Mesendoderm (in vitro differentiated cells): ENCODE measurements at regions not wholly inside any gene's neighbourhood (a gene's known extent, or its start where the extent isn't known, plus 50 kb on each side); places are given as distances from the start of the nearest gene placed in this dataset.

Experiments
- DNase-seq: peaks from one replicate; pipeline ENCODE4 v3.0.0; 2013
- H2AK5ac ChIP-seq: 2 replicates; pipeline ENCODE4 v1.6.1; 2013; ENCODE audit warnings: low read length, inconsistent platforms
- H2BK120ac ChIP-seq: 2 replicates; pipeline ENCODE4 v1.6.1; 2013; ENCODE audit warnings: low read depth, mild to moderate bottlenecking, low read length, moderate library complexity, mixed read lengths
- H2BK15ac ChIP-seq: replicated peaks from 2 replicates; pipeline ENCODE4 v1.6.1; 2013; ENCODE audit warnings: low read depth, mild to moderate bottlenecking, moderate library complexity
- H2BK5ac ChIP-seq: 2 replicates; pipeline ENCODE4 v1.6.1; 2013; ENCODE audit warnings: low read length, inconsistent platforms
- H3K18ac ChIP-seq: 2 replicates; pipeline ENCODE4 v1.6.1; 2013; ENCODE audit warnings: mild to moderate bottlenecking, low read length, mixed read lengths
- H3K23ac ChIP-seq: one replicate; pipeline ENCODE4 v1.6.1; 2013; ENCODE audit warnings: low read length
- H3K27ac ChIP-seq: 2 replicates; pipeline ENCODE4 v1.5.1; 2013; ENCODE audit warnings: low read depth, mild to moderate bottlenecking, inconsistent platforms, low read length, moderate library complexity
- H3K27me3 ChIP-seq: 2 replicates; pipeline ENCODE4 v1.6.1; 2013; ENCODE audit warnings: low read length, control low read depth, mild to moderate bottlenecking, inconsistent platforms; ENCODE audit not compliant: insufficient read depth, poor library complexity
- H3K36me3 ChIP-seq: 2 replicates; pipeline ENCODE4 v1.6.1; 2013; ENCODE audit warnings: low read length, inconsistent platforms; ENCODE audit not compliant: control insufficient read depth, insufficient read depth
- H3K4ac ChIP-seq: one replicate; pipeline ENCODE4 v1.6.1; 2013; ENCODE audit warnings: low read depth, mild to moderate bottlenecking, low read length, moderate library complexity
- H3K4me1 ChIP-seq: 2 replicates; pipeline ENCODE4 v1.6.1; 2013; ENCODE audit warnings: low read depth, low read length, inconsistent platforms; ENCODE audit not compliant: control insufficient read depth
- H3K4me2 ChIP-seq: 2 replicates; pipeline ENCODE4 v1.6.1; 2013; ENCODE audit warnings: low read length
- H3K4me3 ChIP-seq: 2 replicates; pipeline ENCODE4 v1.5.1; 2013; ENCODE audit warnings: mild to moderate bottlenecking, low read length
- H3K56ac ChIP-seq: one replicate; pipeline ENCODE4 v1.6.1; 2013; ENCODE audit warnings: low read length
- H3K79me1 ChIP-seq: 2 replicates; pipeline ENCODE4 v1.6.1; 2013; ENCODE audit warnings: low read length, inconsistent platforms
- H3K79me2 ChIP-seq: 2 replicates; pipeline ENCODE4 v1.6.1; 2013; ENCODE audit warnings: mild to moderate bottlenecking, low read length; ENCODE audit not compliant: control insufficient read depth, insufficient read depth
- H3K9ac ChIP-seq: 2 replicates; pipeline ENCODE4 v1.6.1; 2013; ENCODE audit warnings: low read length, inconsistent platforms
- H4K5ac ChIP-seq: one replicate; pipeline ENCODE4 v1.6.1; 2013; ENCODE audit warnings: low read length
- H4K8ac ChIP-seq: one replicate; pipeline ENCODE4 v1.6.1; 2013; ENCODE audit warnings: low read depth, mild to moderate bottlenecking, control low read depth, low read length, moderate library complexity
- WGBS: extraction: QIAGEN DNeasy Blood & Tissue Kit; methylation state at CpG from one replicate; pipeline ENCODE4 v1.1.7; 2013; ENCODE audit warnings: low lambda C conversion rate, missing lambda C conversion rate; ENCODE audit not compliant: insufficient coverage; ENCODE audit errors: extremely low coverage; 5-methylcytosine and 5-hydroxymethylcytosine counted together

DNA sequence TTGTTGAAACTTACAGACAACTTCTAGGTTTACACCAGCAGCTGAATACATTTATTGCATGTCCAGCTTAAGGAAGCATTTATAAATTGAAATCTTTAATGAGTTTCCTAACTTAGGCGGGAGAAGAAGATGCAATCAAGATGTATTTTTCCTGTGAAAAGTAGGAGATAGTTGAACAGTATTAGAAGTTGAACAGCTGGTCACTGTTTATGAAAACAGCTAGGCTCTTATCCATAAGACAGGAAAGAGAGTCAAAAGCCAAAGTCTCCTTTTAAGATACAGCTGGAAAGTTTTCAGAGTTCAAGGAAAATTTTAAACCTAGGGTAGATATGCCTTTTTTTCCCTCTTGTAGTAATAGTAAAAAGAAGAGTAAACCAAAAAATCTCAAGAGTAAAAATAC lies 236.1 kb upstream of the FERD3L start:
- no peak overlapping the region for H3K4ac ChIP-seq
- no peak overlapping the region for H2BK15ac ChIP-seq
- H2AK5ac ChIP-seq, result no peak overlapping the region
- WGBS, result no CpG with 5 or more reads among the region's 1 CpG
- no peak overlapping the region for H3K23ac ChIP-seq
- H3K4me3 ChIP-seq, result no peak overlapping the region
- no peak for DNase-seq
- H3K79me2 ChIP-seq, result no peaks in the 10 kb centered on the region
- H3K79me1 ChIP-seq, result no peaks in the 10 kb centered on the region
- H3K4me2 ChIP-seq, result no peak overlapping the region
- no peak overlapping the region for H3K27ac ChIP-seq
- H3K36me3 ChIP-seq, result no peaks in the 10 kb centered on the region
- H2BK5ac ChIP-seq, result no peak overlapping the region
- H3K27me3 ChIP-seq, result no peaks in the 10 kb centered on the region
- H3K4me1 ChIP-seq, result no peaks in the 10 kb centered on the region
- no peak overlapping the region for H3K9ac ChIP-seq
- H4K8ac ChIP-seq, result no peak overlapping the region
- no peak overlapping the region for H2BK120ac ChIP-seq
- H4K5ac ChIP-seq, result no peak overlapping the region
- no peak overlapping the region for H3K18ac ChIP-seq
- H3K56ac ChIP-seq, result no peak overlapping the region

DNA sequence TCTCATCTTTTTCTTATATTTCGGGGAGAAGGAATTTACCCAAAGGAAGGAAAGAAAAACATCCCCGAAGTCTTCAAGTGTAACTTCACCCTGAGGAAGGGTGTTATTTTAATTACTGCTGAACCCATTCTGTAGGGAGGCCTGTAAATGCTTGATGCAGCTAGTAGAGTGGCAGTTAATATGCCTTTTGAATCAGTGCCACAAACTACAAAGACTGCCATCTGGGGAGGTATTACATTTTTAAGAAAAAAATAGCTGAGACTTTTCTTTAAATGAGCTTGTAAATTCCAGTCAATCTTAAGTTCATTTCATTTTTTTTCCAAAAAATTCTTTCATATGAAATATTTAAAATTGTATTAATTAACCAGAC lies 233.1 kb upstream of the FERD3L start:
- Histone ChIP-seq H4K8ac (no peak overlapping the region), H3K27ac (no peak overlapping the region), H3K79me2 (no peaks in the 10 kb centered on the region), H4K5ac (no peak overlapping the region), H2AK5ac (no peak overlapping the region), H3K4ac (no peak overlapping the region), H3K9ac (no peak overlapping the region), H3K4me1 (no peaks in the 10 kb centered on the region), H3K56ac (no peak overlapping the region), H2BK15ac (no peak overlapping the region), H3K18ac (no peak overlapping the region), H3K79me1 (no peaks in the 10 kb centered on the region), H2BK120ac (no peak overlapping the region), H3K36me3 (no peaks in the 10 kb centered on the region), H3K4me3 (no peak overlapping the region), H3K27me3 (no peaks in the 10 kb centered on the region), H3K4me2 (no peak overlapping the region), H2BK5ac (no peak overlapping the region), H3K23ac (no peak overlapping the region)
- DNase-seq, result no peak
- no CpG with 5 or more reads among the region's 2 CpGs for WGBS

DNA sequence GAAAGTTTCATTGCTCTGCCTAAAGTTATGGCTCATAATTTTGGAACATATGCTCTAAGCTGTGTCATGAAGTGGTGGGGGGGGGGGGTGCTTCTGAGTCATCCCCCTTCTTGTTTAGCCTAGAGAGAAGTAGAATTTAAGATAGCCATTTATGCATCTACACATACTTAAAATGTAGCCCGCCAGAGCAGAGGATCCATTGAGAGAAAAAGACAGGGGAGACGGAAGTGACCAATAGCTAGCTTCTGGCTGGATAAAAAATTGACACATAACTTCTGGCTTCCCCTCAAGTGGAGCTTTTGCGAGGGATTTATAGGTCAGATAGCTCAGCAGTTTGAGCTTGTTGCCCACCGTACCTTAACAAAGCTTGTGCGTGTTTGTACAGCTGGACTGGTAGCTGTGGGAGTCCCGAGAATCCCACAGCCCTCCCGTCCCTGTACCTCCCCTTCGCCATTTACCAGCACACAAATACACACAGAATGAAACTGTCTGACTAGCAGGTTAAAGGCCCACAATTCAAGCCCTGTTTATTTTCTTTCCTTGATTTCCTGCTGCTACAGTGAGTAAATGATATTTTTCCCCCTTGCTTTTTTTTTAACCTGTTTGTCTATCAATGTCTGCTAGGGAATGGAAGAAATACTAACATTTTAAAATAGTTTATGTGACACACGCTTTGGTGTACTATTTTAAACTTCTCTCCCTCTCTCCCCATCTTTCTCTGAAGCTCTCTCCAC lies 232.6 kb upstream of the FERD3L start:
- Histone ChIP-seq H4K8ac (no peak overlapping the region), H3K27ac (no peak overlapping the region), H2BK120ac (no peak overlapping the region), H2BK5ac (no peak overlapping the region), H4K5ac (no peak overlapping the region), H3K36me3 (no peaks in the 10 kb centered on the region), H3K4ac (no peak overlapping the region), H3K79me2 (no peaks in the 10 kb centered on the region), H3K18ac (no peak overlapping the region), H3K4me3 (no peak overlapping the region), H3K56ac (no peak overlapping the region), H3K27me3 (no peaks in the 10 kb centered on the region), H3K23ac (no peak overlapping the region), H3K4me2 (no peak overlapping the region), H2AK5ac (no peak overlapping the region), H3K4me1 (no peaks in the 10 kb centered on the region), H3K9ac (no peak overlapping the region), H2BK15ac (no peak overlapping the region), H3K79me1 (no peaks in the 10 kb centered on the region)
- DNase-seq, result no peak
- no CpG with 5 or more reads among the region's 9 CpGs for WGBS

DNA sequence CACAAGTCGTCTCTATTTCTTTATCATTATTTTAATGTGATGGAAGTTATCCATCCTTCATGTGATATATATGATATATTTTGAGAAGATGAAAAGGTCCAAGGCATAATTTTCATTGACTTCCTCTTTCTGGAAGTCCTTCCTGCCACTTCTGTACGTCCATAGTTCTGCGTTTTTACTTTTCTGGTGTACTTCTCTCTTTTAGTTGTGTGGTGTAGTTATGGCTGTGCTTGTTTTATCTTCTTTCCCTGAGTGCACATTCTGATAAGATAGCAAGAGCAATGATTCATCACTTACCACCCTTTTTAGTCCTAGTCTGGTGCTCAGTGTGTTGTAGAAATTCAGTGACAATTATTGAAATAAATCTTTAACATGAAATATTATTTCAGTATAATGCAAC lies 231.3 kb upstream of the FERD3L start:
- no peaks in the 10 kb centered on the region for H3K79me2 ChIP-seq
- no CpG with 5 or more reads among the region's 3 CpGs for WGBS
- H3K36me3 ChIP-seq, result no peaks in the 10 kb centered on the region
- H2BK5ac ChIP-seq, result no peak overlapping the region
- no peak for DNase-seq
- no peaks in the 10 kb centered on the region for H3K27me3 ChIP-seq
- H3K56ac ChIP-seq, result no peak overlapping the region
- no peak overlapping the region for H3K9ac ChIP-seq
- no peaks in the 10 kb centered on the region for H3K79me1 ChIP-seq
- H2BK15ac ChIP-seq, result no peak overlapping the region
- H3K18ac ChIP-seq, result no peak overlapping the region
- no peak overlapping the region for H2BK120ac ChIP-seq
- H4K5ac ChIP-seq, result no peak overlapping the region
- H3K4me3 ChIP-seq, result no peak overlapping the region
- H3K23ac ChIP-seq, result no peak overlapping the region
- no peak overlapping the region for H2AK5ac ChIP-seq
- no peak overlapping the region for H3K4ac ChIP-seq
- no peak overlapping the region for H3K4me2 ChIP-seq
- H3K27ac ChIP-seq, result no peak overlapping the region
- no peaks in the 10 kb centered on the region for H3K4me1 ChIP-seq
- no peak overlapping the region for H4K8ac ChIP-seq

DNA sequence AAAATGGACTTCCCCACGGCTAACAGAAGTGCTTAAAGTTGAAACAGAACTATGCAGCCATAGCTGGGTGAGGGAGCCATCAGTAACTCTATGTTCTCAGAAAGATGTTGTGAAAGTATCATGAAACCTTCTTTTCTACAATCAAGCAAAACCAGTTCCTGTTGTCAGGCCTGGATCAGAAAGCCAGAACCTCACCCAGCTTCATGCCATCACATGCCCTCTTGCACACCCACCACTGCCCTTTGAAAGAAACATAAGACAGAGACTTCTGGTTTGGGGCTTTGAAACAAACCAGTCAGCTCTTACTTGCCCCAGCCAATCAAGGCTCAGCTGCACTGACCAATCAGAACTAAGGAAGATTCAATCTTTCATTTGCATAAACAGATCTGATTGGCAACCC lies 230.8 kb upstream of the FERD3L start:
- Histone ChIP-seq H2BK15ac (no peak overlapping the region), H2BK5ac (no peak overlapping the region), H3K4me2 (no peak overlapping the region), H3K4me3 (no peak overlapping the region), H4K8ac (no peak overlapping the region), H3K56ac (no peak overlapping the region), H3K9ac (no peak overlapping the region), H3K27me3 (no peaks in the 10 kb centered on the region), H3K23ac (no peak overlapping the region), H3K79me2 (no peaks in the 10 kb centered on the region), H3K79me1 (no peaks in the 10 kb centered on the region), H2BK120ac (no peak overlapping the region), H3K36me3 (no peaks in the 10 kb centered on the region), H2AK5ac (no peak overlapping the region), H3K4me1 (no peaks in the 10 kb centered on the region), H3K27ac (no peak overlapping the region), H3K4ac (no peak overlapping the region), H3K18ac (no peak overlapping the region), H4K5ac (no peak overlapping the region)
- no peak for DNase-seq
- no CpG with 5 or more reads among the region's 1 CpG for WGBS

DNA sequence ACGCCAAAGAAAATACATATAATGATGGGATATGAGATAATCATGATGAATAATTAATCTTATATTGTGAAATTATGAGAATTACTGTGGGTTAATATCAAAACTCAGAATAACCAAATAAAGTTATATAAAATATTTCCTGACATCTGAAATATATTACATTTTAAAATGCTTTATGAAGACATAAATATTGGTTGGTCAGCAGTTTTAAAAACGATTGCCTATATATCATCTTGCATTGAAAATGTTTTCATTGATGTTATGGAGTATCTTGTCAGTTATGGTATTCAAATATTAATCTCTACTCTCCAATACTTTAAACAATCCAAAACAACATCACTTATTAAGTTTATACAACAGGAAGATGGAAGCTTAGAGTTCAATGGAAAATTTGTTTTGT lies 228.1 kb upstream of the FERD3L start:
- Histone ChIP-seq H4K5ac (no peak overlapping the region), H3K4me1 (no peaks in the 10 kb centered on the region), H3K27me3 (no peaks in the 10 kb centered on the region), H2BK5ac (no peak overlapping the region), H3K18ac (no peak overlapping the region), H2BK15ac (no peak overlapping the region), H3K23ac (no peak overlapping the region), H3K56ac (no peak overlapping the region), H4K8ac (no peak overlapping the region), H3K27ac (no peak overlapping the region), H3K79me2 (no peaks in the 10 kb centered on the region), H3K4me3 (no peak overlapping the region), H3K79me1 (no peaks in the 10 kb centered on the region), H3K4ac (no peak overlapping the region), H2BK120ac (no peak overlapping the region), H3K4me2 (no peak overlapping the region), H3K9ac (no peak overlapping the region), H2AK5ac (no peak overlapping the region), H3K36me3 (no peaks in the 10 kb centered on the region)
- WGBS, result no CpG with 5 or more reads among the region's 2 CpGs
- no peak for DNase-seq
